SK-N-SH treated with all-trans-retinoic acid at 6 μM for 48 hours (cell line): ENCODE measurements at regions not wholly inside any gene's neighbourhood (a gene's known extent, or its start where the extent isn't known, plus 50 kb on each side); places are given as distances from the start of the nearest gene placed in this dataset.

Source experiments
- ATAC-seq: fragments of 200-7000 bp; cut with Tn5 transposase; 3 replicates; pipeline ENCODE4 v1.9.1; 2020; ENCODE audit warnings: mild to moderate bottlenecking, moderate library complexity
- BACH2 ChIP-seq: fragments of 250-450 bp; sonication (Bioruptor Pico); IDR thresholded peaks from 2 replicates; pipeline ENCODE4 v1.9.0; 2021; ENCODE audit warnings: mild to moderate bottlenecking, borderline replicate concordance
- CREB5 ChIP-seq: fragments of 250-450 bp; sonication (Bioruptor Pico); IDR thresholded peaks from 2 replicates; pipeline ENCODE4 v1.5.1; 2020; ENCODE audit warnings: low read depth, mild to moderate bottlenecking, moderate library complexity
- CSDC2 ChIP-seq: fragments of 250-450 bp; sonication (Bioruptor Pico); IDR thresholded peaks from 2 replicates; pipeline ENCODE4 v1.5.0; 2020; ENCODE audit warnings: mild to moderate bottlenecking, moderate library complexity
- ESRRG ChIP-seq: fragments of 250-450 bp; sonication (Bioruptor Pico); IDR thresholded peaks from 2 replicates; pipeline ENCODE4 v1.6.1; 2021; ENCODE audit warnings: mild to moderate bottlenecking
- ISL1 ChIP-seq: fragments of 250-450 bp; sonication (Bioruptor Pico); IDR thresholded peaks from 2 replicates; pipeline ENCODE4 v2.1.2; 2022; ENCODE audit warnings: mild to moderate bottlenecking, moderate library complexity
- OSR1 ChIP-seq: fragments of 250-450 bp; sonication (Bioruptor Pico); IDR thresholded peaks from 2 replicates; pipeline ENCODE4 v1.8.0; 2022; ENCODE audit warnings: moderate library complexity, mild to moderate bottlenecking, inconsistent platforms
- PPARA ChIP-seq: fragments of 250-450 bp; sonication (Bioruptor Pico); IDR thresholded peaks from 2 replicates; pipeline ENCODE4 v1.5.0; 2020; ENCODE audit warnings: mild to moderate bottlenecking, borderline replicate concordance
- RARB ChIP-seq: fragments of 250-450 bp; sonication (Bioruptor Pico); IDR thresholded peaks from 2 replicates; pipeline ENCODE4 v1.8.0; 2021; ENCODE audit warnings: mild to moderate bottlenecking, moderate library complexity
- SNAI2 ChIP-seq: fragments of 250-450 bp; sonication (Bioruptor Pico); IDR thresholded peaks from 2 replicates; pipeline ENCODE4 v1.5.0; 2020; ENCODE audit warnings: mild to moderate bottlenecking, moderate library complexity
- TCF4 ChIP-seq: fragments of 250-450 bp; sonication (Bioruptor Pico); IDR thresholded peaks from 2 replicates; pipeline ENCODE4 v1.8.0; 2021; ENCODE audit warnings: mild to moderate bottlenecking, moderate library complexity, borderline replicate concordance
- TOX ChIP-seq: fragments of 250-450 bp; sonication (Bioruptor Pico); IDR thresholded peaks from 2 replicates; pipeline ENCODE4 v1.8.0; 2021; ENCODE audit warnings: mild to moderate bottlenecking, moderate library complexity, borderline replicate concordance
- TSHZ2 ChIP-seq: fragments of 250-450 bp; sonication (Bioruptor Pico); IDR thresholded peaks from 2 replicates; pipeline ENCODE4 v1.5.0; 2020; ENCODE audit warnings: mild to moderate bottlenecking, moderate library complexity
- ZC3H10 ChIP-seq: fragments of 250-450 bp; sonication (Bioruptor Pico); IDR thresholded peaks from 2 replicates; pipeline ENCODE4 v1.5.1; 2021; ENCODE audit warnings: mild to moderate bottlenecking, moderate library complexity
- ZFP3 ChIP-seq: fragments of 250-450 bp; sonication (Bioruptor Pico); IDR thresholded peaks from 2 replicates; pipeline ENCODE4 v1.5.0; 2020; ENCODE audit warnings: mild to moderate bottlenecking, moderate library complexity
- ZNF565 ChIP-seq: fragments of 450-650 bp; formaldehyde crosslinking; conservative IDR thresholded peaks from 2 replicates; pipeline ENCODE4 v1.5.0; 2020; ENCODE audit warnings: low read depth, mild to moderate bottlenecking, moderate library complexity
- ZNF70 ChIP-seq: fragments of 450-650 bp; formaldehyde crosslinking; IDR thresholded peaks from 2 replicates; pipeline ENCODE4 v1.5.0; 2020; ENCODE audit warnings: mild to moderate bottlenecking, moderate library complexity
- ZNF8 ChIP-seq: fragments of 450-650 bp; formaldehyde crosslinking; IDR thresholded peaks from 2 replicates; pipeline ENCODE4 v1.5.0; 2020; ENCODE audit warnings: mild to moderate bottlenecking, moderate library complexity
- TF ChIP-seq, protein P1 (sequence below): fragments of 250-450 bp; sonication (Bioruptor Pico); IDR thresholded peaks from 2 replicates; pipeline ENCODE4 v1.8.0; 2021; ENCODE audit warnings: low read depth, mild to moderate bottlenecking, moderate library complexity, borderline replicate concordance

- TF ChIP-seq ZC3H10 (CRISPR knock-in tag), result no peak
- no peak for TF ChIP-seq SNAI2 (CRISPR knock-in tag)
- TF ChIP-seq PPARA, result no peak
- no peak for TF ChIP-seq TCF4
- no peak for TF ChIP-seq CREB5 (CRISPR knock-in tag)
- TF ChIP-seq OSR1 (CRISPR knock-in tag), result no peak
- TF ChIP-seq ZNF565 (CRISPR knock-in tag), result no peak
- no peak for TF ChIP-seq RARB
- TF ChIP-seq ZNF70 (CRISPR knock-in tag), result no peak
- TF ChIP-seq TSHZ2, result no peak
- TF ChIP-seq TOX (CRISPR knock-in tag), result no peak
- ATAC-seq, result no peak
These were observed 767.5 kb upstream of the ROBO1 start for GRCh38 chr3:80535286-80535685.

DNA sequence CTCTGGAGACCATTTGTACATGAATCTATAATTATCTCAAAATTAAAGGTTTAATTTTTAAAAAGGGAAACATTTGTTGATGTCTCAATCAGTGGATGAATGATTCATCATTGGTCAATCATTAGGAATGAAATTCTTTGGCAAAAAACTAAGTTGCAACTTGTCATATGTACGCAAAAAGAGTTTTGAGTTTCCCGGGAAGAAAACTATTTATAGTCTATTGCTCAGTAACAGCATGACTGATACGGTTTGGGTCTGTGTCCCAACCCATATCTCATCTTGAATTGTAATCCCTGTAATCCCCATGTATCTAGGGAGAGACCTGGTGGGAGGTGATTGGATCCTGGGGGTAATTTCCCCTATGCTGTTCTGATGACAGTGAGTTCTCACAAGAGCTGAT, 765.8 kb upstream of the ROBO1 start:
- ATAC-seq, result no peak
- TF ChIP-seq SNAI2 (CRISPR knock-in tag) (no peak), BACH2 (CRISPR knock-in tag) (no peak), ZC3H10 (CRISPR knock-in tag) (no peak), ESRRG (no peak), ZNF565 (CRISPR knock-in tag) (no peak), RARB (no peak), CSDC2 (CRISPR knock-in tag) (no peak), TOX (CRISPR knock-in tag) (no peak)

GRCh38 chr3:80526153-80526552, 758.4 kb upstream of the ROBO1 start:
- ATAC-seq, result no peak
- no peak for TF ChIP-seq ZC3H10 (CRISPR knock-in tag)
- TF ChIP-seq BACH2 (CRISPR knock-in tag), result no peak
- no peak for TF ChIP-seq ZFP3
- no peak for TF ChIP-seq ZNF565 (CRISPR knock-in tag)
- no peak for TF ChIP-seq ESRRG
- no peak for TF ChIP-seq OSR1 (CRISPR knock-in tag)
- no peak for TF ChIP-seq CREB5 (CRISPR knock-in tag)
- TF ChIP-seq TCF4, result no peak
- TF ChIP-seq TOX (CRISPR knock-in tag), result no peak
- no peak for TF ChIP-seq TSHZ2
- TF ChIP-seq, protein P1, sequence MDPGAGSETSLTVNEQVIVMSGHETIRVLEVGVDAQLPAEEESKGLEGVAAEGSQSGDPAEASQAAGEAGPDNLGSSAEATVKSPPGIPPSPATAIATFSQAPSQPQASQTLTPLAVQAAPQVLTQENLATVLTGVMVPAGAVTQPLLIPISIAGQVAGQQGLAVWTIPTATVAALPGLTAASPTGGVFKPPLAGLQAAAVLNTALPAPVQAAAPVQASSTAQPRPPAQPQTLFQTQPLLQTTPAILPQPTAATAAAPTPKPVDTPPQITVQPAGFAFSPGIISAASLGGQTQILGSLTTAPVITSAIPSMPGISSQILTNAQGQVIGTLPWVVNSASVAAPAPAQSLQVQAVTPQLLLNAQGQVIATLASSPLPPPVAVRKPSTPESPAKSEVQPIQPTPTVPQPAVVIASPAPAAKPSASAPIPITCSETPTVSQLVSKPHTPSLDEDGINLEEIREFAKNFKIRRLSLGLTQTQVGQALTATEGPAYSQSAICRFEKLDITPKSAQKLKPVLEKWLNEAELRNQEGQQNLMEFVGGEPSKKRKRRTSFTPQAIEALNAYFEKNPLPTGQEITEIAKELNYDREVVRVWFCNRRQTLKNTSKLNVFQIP (CRISPR knock-in tag), result no peak
- no peak for TF ChIP-seq ISL1 (CRISPR knock-in tag)
- TF ChIP-seq SNAI2 (CRISPR knock-in tag), result no peak
- TF ChIP-seq PPARA, result no peak
- TF ChIP-seq RARB, result no peak

DNA sequence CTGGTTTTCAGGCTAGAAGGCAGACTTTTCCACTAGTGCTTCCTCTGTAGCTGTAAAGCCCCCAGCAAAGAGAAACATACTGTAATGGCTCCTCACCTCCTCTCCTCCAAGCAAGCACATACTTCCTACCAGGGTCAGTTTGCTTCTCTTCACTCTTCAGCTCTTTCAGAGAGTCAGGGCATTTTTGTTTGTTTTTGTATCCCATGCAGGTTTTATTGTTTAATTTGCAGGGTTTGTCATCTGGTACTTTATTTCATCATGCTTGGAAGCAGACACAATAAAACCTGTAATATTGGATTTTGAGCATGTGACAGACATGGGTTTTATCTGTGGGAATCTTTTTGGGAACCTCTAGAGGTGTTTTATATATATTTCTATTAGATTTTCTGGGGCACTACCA, 753.3 kb upstream of the ROBO1 start:
- TF ChIP-seq ESRRG, result no peak
- no peak for TF ChIP-seq ZNF8 (CRISPR knock-in tag)
- no peak for TF ChIP-seq TCF4
- no peak for ATAC-seq
